Eye (tissue), 1 donor: ENCODE measurements at regions not wholly inside any gene's neighbourhood (a gene's known extent, or its start where the extent isn't known, plus 50 kb on each side); places are given as distances from the start of the nearest gene placed in this dataset.

Experiments
- DNase-seq: peaks from one replicate; pipeline ENCODE4 v3.0.0-alpha.2; 2015

- peak; percentile 91 for DNase-seq
Measured at GRCh38 chr4:41360214-41360920, 103.6 kb downstream of the UCHL1 start.

GRCh38 chr4:41360921-41361793 is 104.4 kb downstream of the UCHL1 start:
- DNase-seq = peak; percentile 84

DNA sequence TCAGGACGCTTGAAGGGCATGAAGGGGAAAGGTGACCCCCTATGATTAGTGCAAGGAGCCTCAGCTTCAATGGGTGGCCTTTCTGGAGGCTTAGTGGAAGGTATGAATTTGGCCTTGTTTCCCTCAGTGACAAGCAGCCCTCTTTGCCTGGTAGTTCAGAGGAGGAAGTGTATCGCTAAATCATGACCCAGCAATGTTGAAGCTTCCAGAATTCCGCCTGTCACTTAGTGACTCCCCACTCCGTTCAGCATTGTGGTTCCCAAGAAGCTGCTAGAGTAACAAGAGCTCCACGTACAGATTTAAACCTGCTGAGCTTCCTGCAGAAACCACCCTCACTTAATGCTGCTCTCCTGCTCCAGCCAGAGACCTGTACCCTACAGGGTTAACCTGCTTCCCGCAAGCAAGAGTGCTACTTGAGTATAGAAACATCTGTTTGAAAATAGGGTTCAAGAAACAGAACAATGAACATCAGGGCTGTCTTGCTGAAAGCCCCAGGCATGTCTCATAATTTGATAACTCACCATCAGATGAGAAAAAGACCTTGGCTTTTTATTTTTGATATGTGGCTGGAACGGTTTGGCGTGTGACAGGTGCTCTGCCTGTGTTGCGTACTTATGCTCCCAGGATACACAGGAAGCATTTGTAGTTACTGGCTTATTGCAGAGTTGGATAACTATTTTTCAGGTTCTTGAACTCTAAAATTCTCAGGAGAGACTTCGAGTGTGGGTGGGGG is 105.2 kb downstream of the UCHL1 start:
- DNase-seq = peak; percentile 71

DNA sequence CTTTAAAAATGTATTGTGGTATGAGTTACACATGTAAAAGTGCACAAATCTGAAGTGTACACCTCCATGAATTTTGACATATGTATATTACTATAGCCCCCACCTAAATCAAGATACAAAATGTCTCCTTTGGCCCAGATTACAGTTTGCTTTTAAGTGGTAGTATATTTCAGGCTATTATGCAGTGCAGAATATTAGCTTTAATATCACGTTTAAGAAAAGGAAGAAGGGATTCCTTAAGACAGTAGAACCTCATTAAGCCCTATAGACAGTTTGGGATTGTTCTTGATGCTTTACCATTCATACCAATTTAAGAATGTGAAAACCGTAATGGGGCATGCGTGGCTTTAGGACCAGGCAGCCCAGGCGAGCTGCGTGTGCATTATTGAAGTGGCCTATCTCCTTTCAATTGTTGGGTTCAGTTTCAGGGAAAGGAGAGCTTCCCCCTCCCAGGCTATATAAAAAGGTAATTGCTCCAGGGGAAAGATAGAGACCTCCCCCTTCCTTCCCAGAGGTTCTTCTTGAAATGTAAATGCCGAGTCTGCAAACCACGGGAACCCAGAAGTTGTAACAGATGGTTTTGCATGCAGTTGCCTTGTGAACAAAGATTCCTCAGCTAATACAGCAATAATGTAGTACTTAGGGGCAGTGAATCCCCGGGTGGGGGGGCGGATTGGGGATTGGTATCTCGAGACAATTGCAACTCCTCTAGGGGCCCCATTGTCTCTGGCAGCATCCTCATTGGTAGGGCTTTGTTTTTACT is 106.1 kb downstream of the UCHL1 start:
- DNase-seq = peak; percentile 56

GRCh38 chr4:41363384-41363981 is 106.8 kb downstream of the UCHL1 start:
- DNase-seq = peak; percentile 69

- DNase-seq = no peak
Measured at GRCh38 chr4:41364876-41365275, 108.1 kb downstream of the UCHL1 start.

- DNase-seq = no peak
Measured at GRCh38 chr4:41365681-41366080, 109.0 kb downstream of the UCHL1 start.

DNA sequence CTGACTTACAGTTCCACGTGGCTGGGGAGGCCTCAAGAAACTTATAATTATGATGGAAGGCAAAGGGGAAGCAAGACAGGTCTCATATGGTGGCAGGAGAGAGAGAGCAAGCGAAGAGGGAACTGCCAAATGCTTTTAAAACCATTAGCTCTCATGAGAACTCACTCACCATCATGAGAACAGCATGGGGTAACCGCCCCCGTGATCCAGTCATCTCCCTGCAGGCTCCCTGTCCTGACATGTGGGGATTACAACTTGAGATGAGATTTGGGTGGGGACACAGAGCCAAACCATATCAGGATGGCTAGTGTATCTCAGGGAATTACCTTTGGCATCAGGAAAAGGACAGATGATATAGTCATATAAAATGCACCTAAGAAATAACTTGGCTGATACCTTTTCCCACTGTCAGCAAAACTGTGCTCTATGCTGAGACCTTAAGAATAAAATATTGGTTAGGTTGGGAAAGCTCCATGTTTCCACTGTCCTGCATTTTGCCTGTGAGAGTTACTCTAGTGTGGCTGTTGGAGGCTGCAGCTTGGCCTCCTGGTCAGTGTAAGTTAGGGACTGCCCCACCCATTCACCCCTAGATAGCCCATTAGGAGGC is 110.3 kb downstream of the UCHL1 start:
- DNase-seq = peak; percentile 16

DNA sequence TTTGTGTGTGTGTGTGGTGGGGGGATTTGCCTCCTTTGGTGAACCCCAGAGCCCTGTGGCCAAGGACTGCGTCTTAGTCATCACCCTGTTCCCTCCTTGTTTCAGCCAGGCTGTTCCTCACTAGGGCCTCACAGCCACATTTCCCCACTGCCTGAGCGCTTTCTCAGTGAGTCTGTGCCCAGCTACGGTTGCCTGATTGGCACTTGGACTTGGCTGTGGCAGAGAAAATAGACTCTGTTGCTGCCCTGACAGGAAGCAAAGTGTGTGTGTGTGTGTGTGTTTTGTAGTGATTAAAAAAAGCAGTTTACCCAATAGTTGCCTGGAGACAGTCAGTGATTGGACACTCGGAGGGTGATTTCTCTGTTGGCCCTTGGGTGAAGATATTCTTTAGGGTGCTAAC is 113.0 kb downstream of the UCHL1 start:
- no peak for DNase-seq

- no peak for DNase-seq
Measured at GRCh38 chr4:41373221-41373620, 116.5 kb downstream of the UCHL1 start.

DNA sequence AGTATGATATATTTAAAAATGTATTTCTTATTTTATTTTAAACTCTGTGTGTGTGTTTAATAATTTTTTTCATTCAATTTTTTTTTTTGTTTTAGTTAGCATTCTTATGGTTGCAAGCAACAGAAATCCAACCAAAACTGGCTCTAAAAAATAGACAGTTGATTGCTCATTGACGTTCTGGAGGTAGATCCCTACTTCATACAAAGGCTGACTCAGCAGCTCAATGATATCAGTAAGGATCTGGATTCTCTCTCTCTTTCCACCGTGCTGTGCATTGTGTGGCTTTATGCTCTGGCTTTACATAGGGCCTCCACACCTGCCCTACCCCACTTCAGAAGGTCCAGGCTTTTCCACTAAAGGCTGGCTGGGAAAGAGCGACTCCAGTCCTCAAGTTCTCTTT is 117.8 kb downstream of the UCHL1 start:
- DNase-seq = no peak

DNA sequence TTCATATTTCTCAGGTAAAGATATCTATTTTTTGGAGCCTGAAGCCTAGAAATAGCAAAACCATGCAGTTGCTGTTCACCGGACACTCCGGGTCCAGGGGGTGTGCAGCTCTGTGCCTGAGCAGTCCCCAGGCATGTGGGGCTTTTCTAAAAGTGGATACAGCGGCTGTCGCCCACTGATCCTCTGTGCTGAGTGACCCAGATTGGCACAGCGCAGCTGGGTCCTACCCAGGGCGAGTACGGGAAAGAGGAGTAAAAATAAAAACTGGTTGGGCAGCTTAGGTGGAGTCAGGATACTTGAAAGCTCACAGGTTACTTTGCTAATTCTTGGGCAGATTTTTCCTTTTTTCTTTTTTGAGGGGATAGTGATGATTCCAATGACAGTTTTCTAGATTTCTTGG is 118.8 kb downstream of the UCHL1 start:
- no peak for DNase-seq

DNA sequence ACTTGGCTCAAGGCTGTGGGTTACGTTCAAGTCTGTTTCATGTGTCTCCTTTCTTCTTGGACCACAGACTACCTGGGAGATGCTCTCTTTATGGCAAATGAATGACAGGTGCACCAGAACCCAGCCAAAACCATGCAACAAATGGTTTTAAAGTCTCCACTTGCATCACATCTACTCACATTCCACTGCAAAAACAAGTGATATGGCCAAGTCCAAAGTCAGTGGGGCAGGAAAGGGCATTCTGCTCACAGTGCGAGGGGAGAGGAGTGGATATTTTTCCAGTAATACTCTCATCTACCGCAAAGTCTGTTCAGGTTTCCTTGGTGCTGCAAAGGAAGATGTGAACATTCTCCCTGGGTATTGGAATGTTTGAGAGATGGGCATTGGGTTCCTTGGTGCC is 120.5 kb downstream of the UCHL1 start:
- DNase-seq = no peak

DNA sequence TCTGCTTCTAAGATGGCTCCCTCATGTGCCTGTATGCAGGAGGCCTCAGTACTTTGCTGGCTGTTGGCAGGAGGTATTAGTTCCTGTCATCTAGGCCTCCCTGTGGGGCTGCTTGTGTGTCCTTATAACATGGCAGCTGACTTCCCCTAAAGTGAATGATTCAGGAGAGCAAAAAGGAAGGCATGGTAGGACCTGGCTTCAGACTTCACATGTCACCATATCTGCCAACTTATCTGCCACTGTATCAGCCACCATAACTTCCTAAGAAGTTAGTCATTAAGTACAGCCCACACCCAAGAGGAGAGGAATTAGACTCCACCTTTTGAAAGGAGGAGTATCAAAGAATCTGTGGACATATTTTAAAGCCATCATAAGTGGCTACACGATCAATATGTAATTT is 122.5 kb downstream of the UCHL1 start:
- no peak for DNase-seq

GRCh38 chr4:41380511-41381157 is 123.9 kb downstream of the UCHL1 start:
- no peak for DNase-seq

- no peak for DNase-seq
Measured at GRCh38 chr4:41381384-41381783, 124.7 kb downstream of the UCHL1 start.

DNA sequence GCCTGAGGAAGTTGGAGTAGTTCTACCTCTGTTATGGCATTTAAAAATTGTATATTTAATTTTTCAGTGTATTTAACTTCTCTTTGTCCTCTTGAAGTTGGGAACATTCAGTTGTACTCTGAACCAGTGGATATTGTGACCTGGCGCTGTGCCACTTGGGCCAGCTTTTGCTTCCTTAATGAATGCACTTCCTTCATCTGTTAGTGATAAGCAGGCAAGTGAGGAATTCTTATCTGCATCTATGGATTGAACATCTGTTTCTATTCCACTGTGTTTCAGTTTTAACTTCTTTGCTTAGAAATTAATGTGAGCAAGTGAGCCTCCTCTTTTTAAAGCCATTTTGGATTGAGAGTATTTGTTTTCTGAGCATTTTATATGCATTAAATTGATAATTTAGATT is 128.3 kb downstream of the UCHL1 start:
- peak; percentile 63 for DNase-seq

DNA sequence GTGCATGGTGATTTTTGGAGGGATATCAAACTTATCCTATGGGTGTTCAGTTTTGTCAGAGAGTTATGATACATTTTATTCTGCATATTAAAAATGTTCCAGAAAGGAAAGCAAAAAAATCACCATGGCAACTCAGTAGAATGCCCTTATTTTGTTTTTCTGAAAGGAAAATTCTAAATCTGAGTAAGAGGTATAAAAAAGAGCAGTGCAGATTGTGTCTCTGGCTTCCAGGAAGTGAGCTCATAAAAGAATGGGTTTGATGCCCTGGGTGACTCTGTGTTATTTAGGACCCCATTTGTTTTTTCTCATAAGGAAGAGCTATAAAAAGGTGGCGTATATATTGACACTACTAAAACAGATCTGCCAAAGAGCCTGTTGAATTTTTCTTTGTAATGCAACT is 128.8 kb downstream of the UCHL1 start:
- DNase-seq = no peak

GRCh38 chr4:41388080-41388479 is 131.4 kb downstream of the UCHL1 start:
- no peak for DNase-seq

DNA sequence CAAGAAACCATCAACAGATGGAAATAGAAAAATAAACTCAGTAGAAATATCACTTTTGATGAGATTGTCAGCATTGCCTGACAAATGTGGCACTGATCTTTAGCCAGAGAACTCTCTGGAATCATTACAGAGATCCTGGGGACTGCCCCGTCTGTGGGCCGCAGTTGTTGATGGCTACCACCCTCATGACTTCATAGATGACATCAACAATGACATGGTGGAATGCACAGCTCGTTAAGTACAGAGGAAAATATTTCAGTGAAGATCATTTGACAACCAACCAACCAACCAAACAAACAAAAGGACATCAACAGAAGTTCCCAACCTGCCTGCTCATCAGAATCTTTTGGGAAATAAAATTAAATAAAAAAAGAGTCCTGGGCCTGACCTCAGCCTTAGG is 132.6 kb downstream of the UCHL1 start:
- no peak for DNase-seq

- no peak for DNase-seq
Measured at GRCh38 chr4:41390661-41391060, 133.9 kb downstream of the UCHL1 start.
